K562 (cell line): ENCODE measurements at regions not wholly inside any gene's neighbourhood (a gene's known extent, or its start where the extent isn't known, plus 50 kb on each side); places are given as distances from the start of the nearest gene placed in this dataset.

ENCODE experiments used
- ATAC-seq: fragments of 200-7000 bp; cut with Tn5 transposase; 3 replicates; pipeline ENCODE4 v1.9.1; 2020; ENCODE audit warnings: moderate library complexity
- BruUV-seq: library from RNA; stranded (reverse); fragments of 400-500 nt; replicated peaks from 2 replicates; lab custom pipeline; 2021; lab: Mats Ljungman, UMichigan
- CTCF ChIA-PET: fragments of 300-600 bp; formaldehyde crosslinking; extraction: SDS; loops from one replicate; lab custom pipeline; 2021; ENCODE audit warnings: low intra/inter-chr PET ratio; lab: Yijun Ruan, JAX
- POLR2A ChIA-PET: fragments of 300-600, 350-650 bp; sonication (Branson Sonifier 250); formaldehyde crosslinking; extraction: SDS; loops from one replicate; lab custom pipeline; 2021; ENCODE audit warnings: antibody characterized with exemption, inconsistent platforms; lab: Yijun Ruan, JAX
- DNase-seq, 4 experiments: peaks; one replicate each; pipeline versions ENCODE4 v3.0.0 to v3.0.0-alpha.2; 2011 to 2018; ENCODE audit warnings: low spot score in 3 of 4, mixed read lengths in 3 of 4; ENCODE audit errors: extremely low read depth in 1 of 4
- FAIRE-seq: peaks from 2 replicates; lab custom pipeline; 2011; peaks lifted over from hg19 to GRCh38; lab: Jason Lieb, UNC
- H2AFZ ChIP-seq: 2 replicates; pipeline ENCODE4 v1.6.0; 2011; ENCODE audit warnings: low read depth, low read length, control low read depth, inconsistent platforms
- H3K27ac ChIP-seq: fragments of 200-600 bp; 3 replicates; pipeline ENCODE4 v1.8.0; 2011; ENCODE audit warnings: low read depth, mild to moderate bottlenecking, control low read depth, inconsistent platforms, low read length, moderate library complexity, mixed read lengths; ENCODE audit errors: extremely low read depth
- H3K27me3 ChIP-seq, 2 experiments: fragments of 300-600 bp in 1 of 2; 2 replicates in 1 of 2; 3 replicates in 1 of 2; pipeline versions ENCODE4 v1.6.0 to v1.8.0; 2011; ENCODE audit warnings: inconsistent platforms in 2 of 2, low read length in 2 of 2, mild to moderate bottlenecking in 1 of 2, mixed read lengths in 1 of 2, moderate library complexity in 1 of 2; ENCODE audit not compliant: control insufficient read depth in 2 of 2, insufficient read depth in 2 of 2
- H3K36me3 ChIP-seq: fragments of 300-600 bp; 3 replicates; pipeline ENCODE4 v1.8.0; 2011; ENCODE audit warnings: mild to moderate bottlenecking, low read length, inconsistent platforms; ENCODE audit not compliant: control insufficient read depth, insufficient read depth
- H3K4me1 ChIP-seq, 2 experiments: fragments of 200-600 bp in 1 of 2; replicated peaks in 1 of 2; 2 replicates in 1 of 2; 3 replicates in 1 of 2; pipeline versions ENCODE4 v1.5.1 to v1.8.0; 2011; ENCODE audit warnings: inconsistent platforms in 2 of 2, low read length in 2 of 2, mild to moderate bottlenecking in 1 of 2, mixed read lengths in 1 of 2, moderate library complexity in 1 of 2; ENCODE audit not compliant: control insufficient read depth in 2 of 2, insufficient read depth in 2 of 2
- H3K4me2 ChIP-seq: 2 replicates; pipeline ENCODE4 v1.6.1; 2011; ENCODE audit warnings: low read length, control low read depth, inconsistent platforms, mixed read lengths; ENCODE audit not compliant: insufficient read depth
- H3K4me3 ChIP-seq: fragments of 200-600 bp; sonication (generic), shearing (Covaris generic); 2 replicates; pipeline ENCODE4 v1.5.1; 2016; ENCODE audit warnings: control low read depth, inconsistent platforms
- H3K79me2 ChIP-seq: fragments of 200-600 bp; 3 replicates; pipeline ENCODE4 v1.8.0; 2011; ENCODE audit warnings: low read length, inconsistent platforms; ENCODE audit not compliant: control insufficient read depth, insufficient read depth
- H3K9ac ChIP-seq, 2 experiments: 2 replicates each; pipeline versions ENCODE4 v1.6.0 to v1.6.1; 2011; ENCODE audit warnings: low read depth in 2 of 2, low read length in 2 of 2, control low read depth in 1 of 2, inconsistent platforms in 1 of 2, mild to moderate bottlenecking in 1 of 2, mixed read lengths in 1 of 2; ENCODE audit not compliant: insufficient read depth in 1 of 2
- H3K9me1 ChIP-seq: one replicate; pipeline ENCODE4 v1.6.0; 2011; ENCODE audit warnings: inconsistent platforms, mild to moderate bottlenecking, low read length, moderate library complexity; ENCODE audit not compliant: control insufficient read depth, insufficient read depth
- H3K9me3 ChIP-seq: replicated peaks from 2 replicates; pipeline ENCODE4 v1.5.1; 2011; ENCODE audit warnings: low read depth, low read length, inconsistent platforms; ENCODE audit not compliant: control insufficient read depth, insufficient read depth
- H4K20me1 ChIP-seq: replicated peaks from 2 replicates; pipeline ENCODE4 v1.6.1; 2011; ENCODE audit warnings: low read length, inconsistent platforms, mixed read lengths; ENCODE audit not compliant: control insufficient read depth, insufficient read depth
- MEF2A ChIP-seq: IDR thresholded peaks from 2 replicates; pipeline ENCODE4 v1.6.1; 2011; ENCODE audit warnings: low read depth, mild to moderate bottlenecking, low read length, moderate library complexity; ENCODE audit not compliant: control insufficient read depth
- RBM15 ChIP-seq: fragments of 200-400 bp; formaldehyde crosslinking; IDR thresholded peaks from 2 replicates; pipeline ENCODE4 v1.6.1; 2018; ENCODE audit warnings: mild to moderate bottlenecking, low read length, moderate library complexity; ENCODE audit not compliant: insufficient read depth
- SRSF7 ChIP-seq: fragments of 200-400 bp; formaldehyde crosslinking; optimal IDR thresholded peaks from 2 replicates; pipeline ENCODE3; 2017; ENCODE audit warnings: mild to moderate bottlenecking, low read depth, low read length
- TBP ChIP-seq: optimal IDR thresholded peaks from 2 replicates; pipeline ENCODE3; 2011; ENCODE audit warnings: low read depth, low read length, improper control_type of control experiment
- ZNF717 ChIP-seq: fragments of 250-450 bp; sonication (Bioruptor Pico); IDR thresholded peaks from 2 replicates; pipeline ENCODE4 v1.5.0; 2021
- in situ Hi-C: fragments of 300-500 bp; cut with MboI; formaldehyde crosslinking; loops from 4 replicates; pipeline ENCODE4 v1.15.0; 2018; ENCODE audit warnings: inconsistent platforms, mixed read lengths
- intact Hi-C: fragments of 100-400 bp; cut with micrococcal nuclease; formaldehyde crosslinking; loops from 2 replicates; pipeline ENCODE4 v1.14.2; 2022
- TF ChIP-seq, protein P1 (sequence below): sonication (generic); formaldehyde crosslinking; IDR thresholded peaks from 2 replicates; pipeline ENCODE4 v1.8.0; 2023; ENCODE audit warnings: mild to moderate bottlenecking, missing genetic modification reagents
- TF ChIP-seq, protein P2 (sequence below): fragments of 250-450 bp; sonication (Bioruptor Pico); IDR thresholded peaks from 2 replicates; pipeline ENCODE4 v1.5.0; 2021; ENCODE audit warnings: mild to moderate bottlenecking, borderline replicate concordance

DNA sequence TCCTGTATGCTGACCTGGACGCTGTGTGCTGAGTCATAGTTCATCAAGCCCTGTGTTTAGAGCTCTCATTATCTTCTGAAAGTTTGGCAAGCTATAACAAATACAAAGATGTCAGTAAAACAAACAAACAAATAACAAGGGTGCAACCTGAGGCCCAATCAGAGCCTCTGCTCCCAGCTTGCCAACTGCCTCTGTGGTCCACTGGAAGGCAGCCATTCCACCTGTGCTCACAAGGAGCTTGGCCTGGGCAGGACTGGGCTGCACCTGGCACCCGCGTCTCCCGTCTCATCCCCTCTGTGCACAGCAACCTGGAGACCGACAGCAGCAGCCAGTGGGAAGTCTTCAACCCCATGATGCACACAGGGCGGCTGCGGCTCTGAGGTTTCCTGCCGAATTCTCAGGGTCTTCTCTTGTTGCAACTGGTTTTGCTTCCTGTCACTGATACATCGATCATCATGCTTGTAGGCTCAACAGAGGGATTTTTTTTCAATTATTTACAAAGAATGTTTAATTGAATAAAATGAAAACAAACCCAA lies 97.8 kb downstream of the TMEM18 start (continued):
- TF ChIP-seq, protein P1, sequence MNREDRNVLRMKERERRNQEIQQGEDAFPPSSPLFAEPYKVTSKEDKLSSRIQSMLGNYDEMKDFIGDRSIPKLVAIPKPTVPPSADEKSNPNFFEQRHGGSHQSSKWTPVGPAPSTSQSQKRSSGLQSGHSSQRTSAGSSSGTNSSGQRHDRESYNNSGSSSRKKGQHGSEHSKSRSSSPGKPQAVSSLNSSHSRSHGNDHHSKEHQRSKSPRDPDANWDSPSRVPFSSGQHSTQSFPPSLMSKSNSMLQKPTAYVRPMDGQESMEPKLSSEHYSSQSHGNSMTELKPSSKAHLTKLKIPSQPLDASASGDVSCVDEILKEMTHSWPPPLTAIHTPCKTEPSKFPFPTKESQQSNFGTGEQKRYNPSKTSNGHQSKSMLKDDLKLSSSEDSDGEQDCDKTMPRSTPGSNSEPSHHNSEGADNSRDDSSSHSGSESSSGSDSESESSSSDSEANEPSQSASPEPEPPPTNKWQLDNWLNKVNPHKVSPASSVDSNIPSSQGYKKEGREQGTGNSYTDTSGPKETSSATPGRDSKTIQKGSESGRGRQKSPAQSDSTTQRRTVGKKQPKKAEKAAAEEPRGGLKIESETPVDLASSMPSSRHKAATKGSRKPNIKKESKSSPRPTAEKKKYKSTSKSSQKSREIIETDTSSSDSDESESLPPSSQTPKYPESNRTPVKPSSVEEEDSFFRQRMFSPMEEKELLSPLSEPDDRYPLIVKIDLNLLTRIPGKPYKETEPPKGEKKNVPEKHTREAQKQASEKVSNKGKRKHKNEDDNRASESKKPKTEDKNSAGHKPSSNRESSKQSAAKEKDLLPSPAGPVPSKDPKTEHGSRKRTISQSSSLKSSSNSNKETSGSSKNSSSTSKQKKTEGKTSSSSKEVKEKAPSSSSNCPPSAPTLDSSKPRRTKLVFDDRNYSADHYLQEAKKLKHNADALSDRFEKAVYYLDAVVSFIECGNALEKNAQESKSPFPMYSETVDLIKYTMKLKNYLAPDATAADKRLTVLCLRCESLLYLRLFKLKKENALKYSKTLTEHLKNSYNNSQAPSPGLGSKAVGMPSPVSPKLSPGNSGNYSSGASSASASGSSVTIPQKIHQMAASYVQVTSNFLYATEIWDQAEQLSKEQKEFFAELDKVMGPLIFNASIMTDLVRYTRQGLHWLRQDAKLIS (CRISPR knock-in tag) = no peak
- TF ChIP-seq SRSF7 = no peak

DNA sequence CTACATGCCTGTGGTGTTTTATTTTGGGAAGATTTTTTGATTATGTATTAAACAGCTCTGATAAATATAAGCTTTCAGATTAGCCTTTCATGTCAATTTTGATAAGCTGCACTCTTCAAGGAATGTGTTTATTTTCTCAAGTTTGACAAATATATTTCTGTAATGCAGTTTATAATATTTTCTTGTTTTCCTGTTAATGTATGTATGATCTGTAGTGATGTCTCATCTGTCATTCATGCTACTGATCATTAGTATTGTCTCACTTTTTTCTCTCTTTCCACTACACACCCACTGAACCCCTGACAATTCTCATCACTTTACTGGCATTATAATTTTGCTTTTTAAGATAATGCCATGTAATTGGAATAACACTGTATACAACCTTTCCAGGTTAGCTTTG lies 100.9 kb downstream of the TMEM18 start:
- intact Hi-C loops = no loop called here
- H3K27ac ChIP-seq = no peak overlapping the region
- no peak overlapping the region for H3K4me3 ChIP-seq
- H3K9me3 ChIP-seq = no peaks in the 10 kb centered on the region
- H3K9me1 ChIP-seq = no peaks in the 10 kb centered on the region
- no peaks in the 10 kb centered on the region for H4K20me1 ChIP-seq
- H3K27me3 ChIP-seq = peaks cover 2 to 17% of the 10 kb centered on the region in 2 experiments; a peak in 3 of 5 replicates
- CTCF ChIA-PET = no interaction called here
- POLR2A ChIA-PET = interaction anchor here (0.8 kb wide), 1 partner anchor 77 kb away, joined by 3 read pairs; no protein-coding TSS in a partner anchor
- TF ChIP-seq RBM15 (no peak), ZNF717 (CRISPR knock-in tag) (no peak), MEF2A (no peak), TBP (no peak)
- TF ChIP-seq, protein P2, sequence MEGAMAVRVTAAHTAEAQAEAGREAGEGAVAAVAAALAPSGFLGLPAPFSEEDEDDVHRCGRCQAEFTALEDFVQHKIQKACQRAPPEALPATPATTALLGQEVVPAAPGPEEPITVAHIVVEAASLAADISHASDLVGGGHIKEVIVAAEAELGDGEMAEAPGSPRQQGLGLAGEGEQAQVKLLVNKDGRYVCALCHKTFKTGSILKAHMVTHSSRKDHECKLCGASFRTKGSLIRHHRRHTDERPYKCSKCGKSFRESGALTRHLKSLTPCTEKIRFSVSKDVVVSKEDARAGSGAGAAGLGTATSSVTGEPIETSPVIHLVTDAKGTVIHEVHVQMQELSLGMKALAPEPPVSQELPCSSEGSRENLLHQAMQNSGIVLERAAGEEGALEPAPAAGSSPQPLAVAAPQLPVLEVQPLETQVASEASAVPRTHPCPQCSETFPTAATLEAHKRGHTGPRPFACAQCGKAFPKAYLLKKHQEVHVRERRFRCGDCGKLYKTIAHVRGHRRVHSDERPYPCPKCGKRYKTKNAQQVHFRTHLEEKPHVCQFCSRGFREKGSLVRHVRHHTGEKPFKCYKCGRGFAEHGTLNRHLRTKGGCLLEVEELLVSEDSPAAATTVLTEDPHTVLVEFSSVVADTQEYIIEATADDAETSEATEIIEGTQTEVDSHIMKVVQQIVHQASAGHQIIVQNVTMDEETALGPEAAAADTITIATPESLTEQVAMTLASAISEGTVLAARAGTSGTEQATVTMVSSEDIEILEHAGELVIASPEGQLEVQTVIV = no peak
- TF ChIP-seq, all 486 proteins: peak for 0
- BruUV-seq = no TSS peak
- Histone ChIP-seq H2AFZ (no peak overlapping the region), H3K79me2 (no peaks in the 10 kb centered on the region), H3K4me2 (no peak overlapping the region), H3K9ac (no peak overlapping the region), H3K36me3 (no peaks in the 10 kb centered on the region), H3K4me1 (0 out of 5 replicates have a peak, but pooled peaks cover 0 to 3% of the 10 kb centered on the region in 2 experiments)
- ATAC-seq (no peak), DNase-seq (no peak), FAIRE-seq (no peak)
- in situ Hi-C loops = no loop called here
